ENCODE measurements at regions not wholly inside any gene's neighbourhood (a gene's known extent, or its start where the extent isn't known, plus 50 kb on each side); places are given as distances from the start of the nearest gene placed in this dataset.
A peak's percentile ranks its signal among the peaks of the same experiment; 100 is the strongest.

GRCh38 chr13:43980587-43980986, 100.9 kb downstream of the LACC1 start:
- no peak for TF ChIP-seq CTCF (IDR thresholded peaks at IDR 0.05)
- 96 to 100% methylated on average over 1 of the region's 1 CpG for WGBS, 2 donors
- intact Hi-C loops (cut with DNase I) = loop anchor here in 1 of 10 donors (5.0 to 10.0 kb wide), 2 partner anchors 73 to 124 kb away; no protein-coding TSS in a partner anchor
- Histone ChIP-seq H3K4me3 (no peak overlapping the region), H3K27ac (no peak overlapping the region), H3K27me3 (no peaks in the 10 kb centered on the region), H3K9me3 (no peaks in the 10 kb centered on the region), H3K36me3 (no peaks in the 10 kb centered on the region), H3K4me1 (peaks cover 0 to 12% (median 2%) of the 10 kb centered on the region in 9 donors)
- ATAC-seq (no peak), DNase-seq (no peak)

- peak overlapping the region in 1 of 10 donors; percentile 46 for H3K27ac ChIP-seq
- H3K27me3 ChIP-seq = no peaks in the 10 kb centered on the region
- ATAC-seq (peak in 1 of 8 donors; percentile 27), DNase-seq (no peak)
- no peak for TF ChIP-seq CTCF (IDR thresholded peaks at IDR 0.05)
- no peaks in the 10 kb centered on the region for H3K36me3 ChIP-seq
- intact Hi-C loops (cut with DNase I) = loop anchor here in 1 of 10 donors (5.0 to 10.0 kb wide), 2 partner anchors 74 to 124 kb away; no protein-coding TSS in a partner anchor
- no peak overlapping the region for H3K4me3 ChIP-seq
- 91 to 93% methylated on average over 5 of the region's 5 CpGs for WGBS, 2 donors
- H3K4me1 ChIP-seq = peaks cover 0 to 17% (median 7%) of the 10 kb centered on the region in 9 donors
- H3K9me3 ChIP-seq = no peaks in the 10 kb centered on the region
Observed at GRCh38 chr13:43981091-43981490, 101.4 kb downstream of the LACC1 start.

GRCh38 chr13:43981512-43982301, 102.0 kb downstream of the LACC1 start:
- H3K4me1 ChIP-seq = peaks cover 0 to 23% (median 13%) of the 10 kb centered on the region in 9 donors
- WGBS, 2 donors = 52 to 59% methylated on average over 3 of the region's 3 CpGs
- no peak overlapping the region for H3K4me3 ChIP-seq
- ATAC-seq = peak in 3 of 8 donors; percentile 42 to 86 (median 86)
- H3K27me3 ChIP-seq = no peaks in the 10 kb centered on the region
- peak overlapping the region in 4 of 10 donors; percentile 5 to 46 (median 12) for H3K27ac ChIP-seq
- TF ChIP-seq CTCF (IDR thresholded peaks at IDR 0.05) = no peak
- intact Hi-C loops (cut with DNase I) = loop anchor here in 1 of 10 donors (5.0 to 10.0 kb wide), 2 partner anchors 74 to 123 kb away; no protein-coding TSS in a partner anchor
- DNase-seq = no peak
- H3K9me3 ChIP-seq = no peaks in the 10 kb centered on the region
- H3K36me3 ChIP-seq = no peaks in the 10 kb centered on the region

GRCh38 chr13:43983373-43983772, 103.7 kb downstream of the LACC1 start:
- 67 to 84% methylated on average over 7 of the region's 7 CpGs for WGBS, 2 donors
- no peak for DNase-seq
- intact Hi-C loops (cut with DNase I) = loop anchor here in 1 of 10 donors (5.0 to 10.0 kb wide), 2 partner anchors 76 to 121 kb away; no protein-coding TSS in a partner anchor
- no peak for TF ChIP-seq CTCF (IDR thresholded peaks at IDR 0.05)
- H3K36me3 ChIP-seq = no peaks in the 10 kb centered on the region
- ATAC-seq = no peak
- H3K27ac ChIP-seq = no peak overlapping the region
- no peaks in the 10 kb centered on the region for H3K9me3 ChIP-seq
- H3K4me3 ChIP-seq = no peak overlapping the region
- no peaks in the 10 kb centered on the region for H3K27me3 ChIP-seq
- H3K4me1 ChIP-seq = peaks cover 0 to 28% (median 18%) of the 10 kb centered on the region in 9 donors
